GM06990 (cell line): ENCODE measurements at regions not wholly inside any gene's neighbourhood (a gene's known extent, or its start where the extent isn't known, plus 50 kb on each side); places are given as distances from the start of the nearest gene placed in this dataset.

Source experiments
- DNase-seq: peaks from one replicate; pipeline ENCODE4 v3.0.0-alpha.2; 2011; ENCODE audit not compliant: insufficient read length; ENCODE audit errors: extremely low read depth
- H3K27me3 ChIP-seq: replicated peaks from 2 replicates; pipeline ENCODE4 v1.6.0; 2011; ENCODE audit warnings: low read length; ENCODE audit not compliant: control insufficient read depth, insufficient read depth
- H3K36me3 ChIP-seq: 2 replicates; pipeline ENCODE4 v1.5.1; 2011; ENCODE audit warnings: low read length; ENCODE audit not compliant: control insufficient read depth, insufficient read depth
- H3K4me3 ChIP-seq: replicated peaks from 2 replicates; pipeline ENCODE4 v1.5.1; 2011; ENCODE audit warnings: low read depth, mild to moderate bottlenecking, control low read depth, low read length
- TF ChIP-seq, protein P1 (sequence below): IDR thresholded peaks from 2 replicates; pipeline ENCODE4 v1.5.1; 2011; ENCODE audit warnings: low read length, control low read depth, mild to moderate bottlenecking, inconsistent platforms; ENCODE audit not compliant: insufficient read depth, poor library complexity, severe bottlenecking

- Histone ChIP-seq H3K4me3 (no peak overlapping the region), H3K27me3 (no peaks in the 10 kb centered on the region), H3K36me3 (no peaks in the 10 kb centered on the region; the same call in 1 of the 2 replicates)
- TF ChIP-seq, protein P1, sequence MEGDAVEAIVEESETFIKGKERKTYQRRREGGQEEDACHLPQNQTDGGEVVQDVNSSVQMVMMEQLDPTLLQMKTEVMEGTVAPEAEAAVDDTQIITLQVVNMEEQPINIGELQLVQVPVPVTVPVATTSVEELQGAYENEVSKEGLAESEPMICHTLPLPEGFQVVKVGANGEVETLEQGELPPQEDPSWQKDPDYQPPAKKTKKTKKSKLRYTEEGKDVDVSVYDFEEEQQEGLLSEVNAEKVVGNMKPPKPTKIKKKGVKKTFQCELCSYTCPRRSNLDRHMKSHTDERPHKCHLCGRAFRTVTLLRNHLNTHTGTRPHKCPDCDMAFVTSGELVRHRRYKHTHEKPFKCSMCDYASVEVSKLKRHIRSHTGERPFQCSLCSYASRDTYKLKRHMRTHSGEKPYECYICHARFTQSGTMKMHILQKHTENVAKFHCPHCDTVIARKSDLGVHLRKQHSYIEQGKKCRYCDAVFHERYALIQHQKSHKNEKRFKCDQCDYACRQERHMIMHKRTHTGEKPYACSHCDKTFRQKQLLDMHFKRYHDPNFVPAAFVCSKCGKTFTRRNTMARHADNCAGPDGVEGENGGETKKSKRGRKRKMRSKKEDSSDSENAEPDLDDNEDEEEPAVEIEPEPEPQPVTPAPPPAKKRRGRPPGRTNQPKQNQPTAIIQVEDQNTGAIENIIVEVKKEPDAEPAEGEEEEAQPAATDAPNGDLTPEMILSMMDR: no peak
- DNase-seq: no peak
Observed at GRCh38 chr14:35220027-35220676, 72.0 kb upstream of the PSMA6 start.

GRCh38 chr14:35220920-35221319 lies 71.3 kb upstream of the PSMA6 start:
- Histone ChIP-seq H3K4me3 (no peak overlapping the region), H3K27me3 (no peaks in the 10 kb centered on the region), H3K36me3 (no peaks in the 10 kb centered on the region; the same call in 1 of the 2 replicates)
- no peak for DNase-seq
- TF ChIP-seq, protein P1: no peak

GRCh38 chr14:35221462-35221861 lies 70.7 kb upstream of the PSMA6 start:
- no peaks in the 10 kb centered on the region; the same call in 1 of the 2 replicates for H3K36me3 ChIP-seq
- H3K4me3 ChIP-seq: no peak overlapping the region
- H3K27me3 ChIP-seq: no peaks in the 10 kb centered on the region
- TF ChIP-seq, protein P1: no peak
- no peak for DNase-seq

DNA sequence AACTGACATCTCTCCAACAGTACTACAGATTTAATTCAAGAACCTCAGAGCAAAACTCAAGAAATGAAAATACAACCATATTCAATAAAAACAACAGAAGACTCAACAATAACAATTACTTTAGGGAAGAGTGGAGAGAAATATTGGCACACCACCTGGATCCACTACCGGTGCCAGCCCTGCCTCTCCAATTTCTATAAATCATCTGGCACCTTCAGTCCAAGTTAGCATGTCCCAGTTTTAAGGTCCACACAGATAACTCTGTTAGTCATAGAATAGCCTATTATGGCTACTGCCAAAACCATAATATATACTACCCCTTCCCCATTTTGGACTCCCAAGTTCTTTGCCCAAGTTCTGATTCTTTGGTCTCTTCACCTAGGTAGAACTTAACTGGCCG lies 69.9 kb upstream of the PSMA6 start:
- TF ChIP-seq, protein P1: no peak
- Histone ChIP-seq H3K36me3 (no peaks in the 10 kb centered on the region; the same call in 1 of the 2 replicates), H3K27me3 (no peaks in the 10 kb centered on the region), H3K4me3 (no peak overlapping the region)
- DNase-seq: no peak

DNA sequence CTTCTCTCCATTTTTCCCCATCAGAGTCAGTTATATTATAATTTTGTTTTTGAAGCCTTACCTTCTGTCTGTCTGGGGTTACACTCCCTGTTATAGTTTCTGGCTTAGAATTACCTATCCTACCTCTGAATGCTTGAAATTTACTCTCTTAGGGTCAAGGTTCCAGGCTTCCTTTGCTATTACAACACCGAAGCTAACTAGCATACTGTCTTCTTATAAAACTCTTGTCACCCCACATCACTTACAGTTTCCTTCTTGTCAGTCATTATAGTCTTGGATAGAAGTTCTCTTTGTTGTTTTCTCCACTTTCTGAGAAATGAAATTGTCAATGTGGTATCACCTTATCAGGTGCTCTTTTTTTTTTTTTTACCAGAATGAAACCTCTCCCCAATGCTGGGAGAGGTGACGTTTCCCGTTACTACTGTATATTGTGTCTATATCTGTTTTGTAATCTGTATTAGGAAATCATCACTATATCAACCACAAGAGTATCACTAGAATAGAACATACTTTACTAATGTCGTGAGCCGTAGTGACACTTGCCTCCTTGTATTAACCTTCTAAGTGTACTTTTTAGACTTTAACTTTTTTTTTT lies 69.2 kb upstream of the PSMA6 start:
- Histone ChIP-seq H3K27me3 (no peaks in the 10 kb centered on the region), H3K4me3 (no peak overlapping the region), H3K36me3 (no peaks in the 10 kb centered on the region; the same call in 1 of the 2 replicates)
- DNase-seq: no peak
- TF ChIP-seq, protein P1: no peak
